H1 (cell line): ENCODE measurements at regions not wholly inside any gene's neighbourhood (a gene's known extent, or its start where the extent isn't known, plus 50 kb on each side); places are given as distances from the start of the nearest gene placed in this dataset.

Source experiments
- CTCF ChIA-PET: fragments of 300-600 bp; sonication (Branson Sonifier 250); formaldehyde crosslinking; loops from one replicate; lab custom pipeline; 2021; ENCODE audit not compliant: partially characterized antibody; lab: Charles Lee
- POLR2A ChIA-PET: fragments of 300-600 bp; sonication (Branson Sonifier 250); formaldehyde crosslinking; loops from one replicate; lab custom pipeline; 2021; ENCODE audit warnings: inconsistent platforms; ENCODE audit not compliant: partially characterized antibody; lab: Charles Lee
- DNase-seq, 2 experiments: peaks; one replicate each; pipeline versions ENCODE4 v3.0.0 to v3.0.0-alpha.2; 2010 to 2022; ENCODE audit warnings: low spot score in 2 of 2, low read depth in 1 of 2, mixed read lengths in 1 of 2
- FAIRE-seq: peaks from 2 replicates; lab custom pipeline; 2011; peaks lifted over from hg19 to GRCh38; lab: Jason Lieb, UNC
- H2AFZ ChIP-seq: 2 replicates; pipeline ENCODE4 v1.8.1; 2012; ENCODE audit warnings: low read length, inconsistent platforms
- H2AK5ac ChIP-seq: 2 replicates; pipeline ENCODE4 v1.6.1; 2013; ENCODE audit warnings: low read depth, low read length
- H2BK120ac ChIP-seq: replicated peaks from 2 replicates; pipeline ENCODE3; 2013; ENCODE audit warnings: low read depth, low read length, inconsistent platforms
- H2BK12ac ChIP-seq: 2 replicates; pipeline ENCODE4 v1.6.1; 2013; ENCODE audit warnings: low read depth, low read length
- H2BK15ac ChIP-seq: 2 replicates; pipeline ENCODE4 v1.6.1; 2013; ENCODE audit warnings: low read length
- H2BK20ac ChIP-seq: 2 replicates; pipeline ENCODE4 v1.6.1; 2013; ENCODE audit warnings: low read length
- H2BK5ac ChIP-seq: 2 replicates; pipeline ENCODE4 v1.6.1; 2013; ENCODE audit warnings: low read depth, low read length
- H3K14ac ChIP-seq: 2 replicates; pipeline ENCODE4 v1.6.1; 2013; ENCODE audit warnings: inconsistent platforms; ENCODE audit not compliant: insufficient read length
- H3K18ac ChIP-seq: 2 replicates; pipeline ENCODE4 v1.6.1; 2013; ENCODE audit warnings: low read length; ENCODE audit errors: extremely low read depth
- H3K23ac ChIP-seq: 2 replicates; pipeline ENCODE4 v1.6.1; 2013; ENCODE audit warnings: inconsistent platforms; ENCODE audit not compliant: insufficient read length
- H3K23me2 ChIP-seq: 2 replicates; pipeline ENCODE4 v1.6.1; 2013; ENCODE audit warnings: low read depth, low read length
- H3K27ac ChIP-seq: 2 replicates; pipeline ENCODE4 v1.6.1; 2011; ENCODE audit warnings: low read depth, low read length, inconsistent platforms
- H3K27me3 ChIP-seq, 4 experiments: replicated peaks in 1 of 4; 1 replicate in 1 of 4; 2 replicates in 3 of 4; pipeline versions ENCODE4 v1.6.1 to v1.8.1; 2011 to 2013; ENCODE audit warnings: low read length in 3 of 4, mild to moderate bottlenecking in 3 of 4, inconsistent platforms in 2 of 4, mixed read lengths in 2 of 4, moderate library complexity in 1 of 4; ENCODE audit not compliant: control insufficient read depth in 3 of 4, insufficient read depth in 3 of 4; ENCODE audit errors: extremely low read depth in 1 of 4
- H3K36me3 ChIP-seq, 4 experiments: 2 replicates each; pipeline versions ENCODE4 v1.6.1 to v1.8.1; 2011 to 2013; ENCODE audit warnings: mild to moderate bottlenecking in 4 of 4, low read length in 3 of 4, moderate library complexity in 2 of 4, control low read depth in 1 of 4, inconsistent platforms in 1 of 4; ENCODE audit not compliant: insufficient read depth in 4 of 4, control insufficient read depth in 2 of 4
- H3K4ac ChIP-seq: replicated peaks from 2 replicates; pipeline ENCODE3; 2013; ENCODE audit warnings: low read length, low read depth, mixed read lengths, inconsistent platforms; ENCODE audit not compliant: insufficient read length
- H3K4me1 ChIP-seq, 4 experiments: replicated peaks in 1 of 4; 1 replicate in 1 of 4; 2 replicates in 3 of 4; pipeline versions ENCODE4 v1.6.1 to v1.8.1; 2011 to 2013; ENCODE audit warnings: low read length in 3 of 4, inconsistent platforms in 2 of 4, mixed read lengths in 1 of 4; ENCODE audit not compliant: insufficient read depth in 4 of 4, control insufficient read depth in 3 of 4
- H3K4me2 ChIP-seq, 2 experiments: 2 replicates each; pipeline versions ENCODE4 v1.6.1 to v1.8.1; 2011 to 2013; ENCODE audit warnings: low read depth in 2 of 2, low read length in 2 of 2, control low read depth in 1 of 2, inconsistent platforms in 1 of 2, mild to moderate bottlenecking in 1 of 2; ENCODE audit not compliant: insufficient read depth in 1 of 2
- H3K4me3 ChIP-seq, 4 experiments: fragments of 200-600, 300-600 bp in 1 of 4; sonication (generic), shearing (Covaris generic), sonication (Bioruptor Twin) in 1 of 4; 2 replicates each; pipeline versions ENCODE4 v1.5.1 to v1.8.1; 2011 to 2016; ENCODE audit warnings: low read length in 4 of 4, low read depth in 3 of 4, control low read depth in 2 of 4, inconsistent platforms in 2 of 4, mild to moderate bottlenecking in 2 of 4, mixed read lengths in 1 of 4, moderate library complexity in 1 of 4; ENCODE audit not compliant: insufficient read depth in 2 of 4; ENCODE audit errors: extremely low read depth in 1 of 4
- H3K56ac ChIP-seq: replicated peaks from 2 replicates; pipeline ENCODE3; 2013; ENCODE audit warnings: low read depth, mild to moderate bottlenecking, mixed read lengths, low read length, inconsistent platforms; ENCODE audit not compliant: insufficient read length
- H3K79me1 ChIP-seq: 2 replicates; pipeline ENCODE4 v1.6.1; 2013; ENCODE audit warnings: low read depth, low read length, control low read depth
- H3K79me2 ChIP-seq, 2 experiments: 2 replicates each; pipeline versions ENCODE4 v1.6.1 to v1.8.1; 2012 to 2013; ENCODE audit warnings: low read length in 2 of 2, mild to moderate bottlenecking in 2 of 2, inconsistent platforms in 1 of 2; ENCODE audit not compliant: insufficient read depth in 2 of 2, control insufficient read depth in 1 of 2
- H3K9ac ChIP-seq, 4 experiments: replicated peaks in 1 of 4; 1 replicate in 1 of 4; 2 replicates in 3 of 4; pipeline versions ENCODE4 v1.6.1 to v1.8.1; 2011 to 2013; ENCODE audit warnings: low read depth in 3 of 4, low read length in 3 of 4, control low read depth in 2 of 4, mild to moderate bottlenecking in 2 of 4, moderate library complexity in 2 of 4, inconsistent platforms in 1 of 4; ENCODE audit errors: extremely low read depth in 1 of 4
- H3K9me3 ChIP-seq, 2 experiments: 2 replicates each; pipeline versions ENCODE4 v1.6.1 to v1.8.1; 2012 to 2013; ENCODE audit warnings: mild to moderate bottlenecking in 2 of 2, moderate library complexity in 2 of 2, control low read depth in 1 of 2, inconsistent platforms in 1 of 2, low read depth in 1 of 2, low read length in 1 of 2, mixed read lengths in 1 of 2; ENCODE audit not compliant: insufficient read depth in 2 of 2
- H4K20me1 ChIP-seq, 2 experiments: replicated peaks in 1 of 2; 2 replicates each; pipeline versions ENCODE3 to v1.8.1; 2011 to 2013; ENCODE audit warnings: inconsistent platforms in 2 of 2, low read length in 2 of 2, mild to moderate bottlenecking in 1 of 2; ENCODE audit not compliant: insufficient read depth in 2 of 2, control insufficient read depth in 1 of 2
- H4K5ac ChIP-seq: 2 replicates; pipeline ENCODE4 v1.6.1; 2013; ENCODE audit warnings: low read length, low read depth, mixed read lengths, inconsistent platforms; ENCODE audit not compliant: insufficient read length
- H4K8ac ChIP-seq: 2 replicates; pipeline ENCODE4 v1.8.0; 2013; ENCODE audit warnings: mild to moderate bottlenecking, moderate library complexity, low read length, inconsistent platforms; ENCODE audit not compliant: insufficient read depth; ENCODE audit errors: extremely low read depth
- H4K91ac ChIP-seq: replicated peaks from 2 replicates; pipeline ENCODE3; 2013; ENCODE audit warnings: low read length, mixed read lengths, inconsistent platforms; ENCODE audit not compliant: insufficient read length
- CEBPB ChIP-seq: IDR thresholded peaks from 2 replicates; pipeline ENCODE4 v1.6.1; 2012; ENCODE audit warnings: low read depth, low read length
- KDM1A ChIP-seq: fragments of 200-600, 300-600 bp; sonication (generic); IDR thresholded peaks from 2 replicates; pipeline ENCODE4 v1.7.1; 2016; ENCODE audit warnings: mild to moderate bottlenecking, low read length, borderline replicate concordance
- KDM5A ChIP-seq: fragments of 200-600 bp; IDR thresholded peaks from 2 replicates; pipeline ENCODE4 v1.7.1; 2012; ENCODE audit warnings: mild to moderate bottlenecking, low read length, inconsistent platforms, mixed read lengths
- MAFK ChIP-seq: IDR thresholded peaks from 2 replicates; pipeline ENCODE4 v1.6.1; 2012; ENCODE audit warnings: low read depth, mild to moderate bottlenecking, improper control_type of control experiment, low read length
- POLR2A ChIP-seq, 2 experiments: IDR thresholded peaks; 1 replicate in 1 of 2; 2 replicates in 1 of 2; pipeline ENCODE4 v1.6.1; 2011; ENCODE audit warnings: low read depth in 2 of 2, low read length in 2 of 2, mild to moderate bottlenecking in 2 of 2; ENCODE audit errors: control extremely low read depth in 1 of 2
- SUZ12 ChIP-seq: fragments of 200-600 bp; sonication (generic); IDR thresholded peaks from 2 replicates; pipeline ENCODE4 v1.6.1; 2012; ENCODE audit warnings: mild to moderate bottlenecking, inconsistent platforms, low read length, moderate library complexity, mixed read lengths
- TEAD4 ChIP-seq: IDR thresholded peaks from 2 replicates; pipeline ENCODE4 v1.6.1; 2012; ENCODE audit warnings: low read depth, low read length, inconsistent platforms, mixed read lengths
- USF2 ChIP-seq: IDR thresholded peaks from 2 replicates; pipeline ENCODE4 v1.6.1; 2011; ENCODE audit warnings: low read length, improper control_type of control experiment
- YY1 ChIP-seq: IDR thresholded peaks from 2 replicates; pipeline ENCODE4 v1.6.1; 2011; ENCODE audit warnings: low read depth, mild to moderate bottlenecking, low read length
- WGBS, 2 experiments: shearing (Covaris generic) in 1 of 2; methylation state at CpG; one replicate each; pipeline versions ENCODE4 v1.1.6 to v1.1.7; 2013 to 2015; ENCODE audit warnings: low lambda C conversion rate in 2 of 2, mixed read lengths in 2 of 2, inconsistent platforms in 1 of 2, low coverage in 1 of 2, missing lambda C conversion rate in 1 of 2; ENCODE audit not compliant: insufficient replicate concordance in 2 of 2, insufficient coverage in 1 of 2, insufficient read length in 1 of 2; ENCODE audit errors: extremely low coverage in 1 of 2, missing lambda C conversion rate in 1 of 2; 5-methylcytosine and 5-hydroxymethylcytosine counted together
- TF ChIP-seq, protein P1 (sequence below): IDR thresholded peaks from 2 replicates; pipeline ENCODE4 v1.6.1; 2012; ENCODE audit warnings: inconsistent platforms
- TF ChIP-seq, protein P2 (sequence below): IDR thresholded peaks from 2 replicates; pipeline ENCODE4 v1.6.1; 2011; ENCODE audit warnings: low read depth, mild to moderate bottlenecking, low read length; ENCODE audit not compliant: insufficient read depth

DNA sequence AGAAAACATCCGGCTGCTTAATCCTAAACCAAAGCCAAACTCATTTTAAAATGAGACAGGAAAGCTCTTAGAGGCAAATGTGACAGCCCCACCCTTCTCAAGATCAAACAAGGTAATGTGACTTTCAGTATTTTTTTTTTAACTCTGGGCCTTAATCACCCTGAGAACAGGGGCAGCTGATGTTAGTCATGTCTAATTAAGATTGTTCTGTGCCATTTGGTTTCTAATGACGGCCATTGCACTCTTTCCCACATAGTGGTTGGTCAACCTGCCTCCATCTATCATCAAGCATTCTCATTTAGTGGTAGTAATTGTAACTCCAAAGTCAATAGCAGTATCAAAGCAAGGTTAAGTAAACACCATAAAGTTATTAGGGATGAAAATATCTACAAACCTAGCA lies 191.6 kb upstream of the EXOC2 start:
- POLR2A ChIA-PET: no interaction called here

More for the DNA sequence above, 191.6 kb upstream of the EXOC2 start:
- no peak overlapping the region for H2BK5ac ChIP-seq
- FAIRE-seq: no peak
- WGBS, 2 experiments: 93% methylated on average over 2 of the region's 2 CpGs; no CpG with 5 or more reads in 1 of the 2 experiments
- H3K79me2 ChIP-seq: no peaks in the 10 kb centered on the region
- no peak overlapping the region for H4K5ac ChIP-seq
- H2AFZ ChIP-seq: no peak overlapping the region
- no peaks in the 10 kb centered on the region for H4K20me1 ChIP-seq
- H3K36me3 ChIP-seq: no peaks in the 10 kb centered on the region
- H4K91ac ChIP-seq: no peak overlapping the region
- H4K8ac ChIP-seq: no peak overlapping the region
- DNase-seq: no peak
- no peak overlapping the region for H3K9ac ChIP-seq
- H3K18ac ChIP-seq: no peak overlapping the region
- no peak overlapping the region for H3K4ac ChIP-seq
- H2BK12ac ChIP-seq: no peak overlapping the region
- H3K27ac ChIP-seq: no peak overlapping the region
- H3K4me2 ChIP-seq: no peak overlapping the region
- CTCF ChIA-PET: interaction anchor here (0.6 to 1.8 kb wide), 4 partner anchors 9 to 280 kb away, joined by 3 to 7 read pairs (median 3); no protein-coding TSS in a partner anchor
- no peak overlapping the region for H2AK5ac ChIP-seq
- no peak for TF ChIP-seq CEBPB
- no peak for TF ChIP-seq USF2
- TF ChIP-seq KDM1A: no peak
- TF ChIP-seq TEAD4: no peak
- TF ChIP-seq, protein P1, sequence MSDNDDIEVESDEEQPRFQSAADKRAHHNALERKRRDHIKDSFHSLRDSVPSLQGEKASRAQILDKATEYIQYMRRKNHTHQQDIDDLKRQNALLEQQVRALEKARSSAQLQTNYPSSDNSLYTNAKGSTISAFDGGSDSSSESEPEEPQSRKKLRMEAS: no peak
- no peak for TF ChIP-seq MAFK
- TF ChIP-seq POLR2A (IDR thresholded peaks at IDR 0.05; ENCODE audit: control extremely low read depth in 1 of 2, low read depth in 2 of 2, low read length in 2 of 2): no peak
- no peak for TF ChIP-seq YY1
- no peak for TF ChIP-seq SUZ12
- TF ChIP-seq, protein P2, sequence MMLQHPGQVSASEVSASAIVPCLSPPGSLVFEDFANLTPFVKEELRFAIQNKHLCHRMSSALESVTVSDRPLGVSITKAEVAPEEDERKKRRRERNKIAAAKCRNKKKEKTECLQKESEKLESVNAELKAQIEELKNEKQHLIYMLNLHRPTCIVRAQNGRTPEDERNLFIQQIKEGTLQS: no peak
- no peak for TF ChIP-seq KDM5A
- H3K79me1 ChIP-seq: no peaks in the 10 kb centered on the region
- no peak overlapping the region for H2BK120ac ChIP-seq
- no peaks in the 10 kb centered on the region for H3K9me3 ChIP-seq
- H3K4me3 ChIP-seq: no peak overlapping the region
- H2BK15ac ChIP-seq: no peak overlapping the region
- peaks cover 0 to 3% (median 0%) of the 10 kb centered on the region in 4 experiments; a peak in 1 of 7 replicates for H3K4me1 ChIP-seq
- no peak overlapping the region for H3K23ac ChIP-seq
- no peaks in the 10 kb centered on the region for H3K27me3 ChIP-seq
- H2BK20ac ChIP-seq: no peak overlapping the region
- H3K14ac ChIP-seq: no peak overlapping the region
- no peak overlapping the region for H3K56ac ChIP-seq
- H3K23me2 ChIP-seq: no peaks in the 10 kb centered on the region; the same call in 1 of the 2 replicates
